ENCODE measurements at regions not wholly inside any gene's neighbourhood (a gene's known extent, or its start where the extent isn't known, plus 50 kb on each side); places are given as distances from the start of the nearest gene placed in this dataset.

GRCh38 chr14:81849714-81850113 is 316.1 kb upstream of the SEL1L start:
- no peak for DNase-seq

- no peak for DNase-seq
Observed at GRCh38 chr14:81855007-81855406, 321.4 kb upstream of the SEL1L start.

- no peak for DNase-seq
Observed at GRCh38 chr14:81859046-81859445, 325.4 kb upstream of the SEL1L start.

- no peak for DNase-seq
Observed at GRCh38 chr14:81868172-81868571, 334.5 kb upstream of the SEL1L start.

- DNase-seq: no peak
Observed at GRCh38 chr14:81871706-81872105, 338.1 kb upstream of the SEL1L start.

GRCh38 chr14:81884382-81884781 is 350.7 kb upstream of the SEL1L start:
- DNase-seq: no peak

GRCh38 chr14:81886588-81886987 is 352.9 kb upstream of the SEL1L start:
- no peak for DNase-seq

- no peak for DNase-seq
Observed at GRCh38 chr14:81889529-81889928, 355.9 kb upstream of the SEL1L start.

GRCh38 chr14:81890020-81890419 is 356.4 kb upstream of the SEL1L start:
- DNase-seq: no peak

- DNase-seq: no peak
Observed at GRCh38 chr14:81903477-81903876, 369.8 kb upstream of the SEL1L start.

- DNase-seq: no peak
Observed at GRCh38 chr14:81927070-81927469, 393.4 kb upstream of the SEL1L start.

- no peak for DNase-seq
Observed at GRCh38 chr14:81931828-81932227, 398.2 kb upstream of the SEL1L start.

GRCh38 chr14:81936348-81936747 is 402.7 kb upstream of the SEL1L start:
- no peak for DNase-seq

GRCh38 chr14:81936902-81937301 is 403.2 kb upstream of the SEL1L start:
- DNase-seq: no peak

- no peak for DNase-seq
Observed at GRCh38 chr14:81938341-81938740, 404.7 kb upstream of the SEL1L start.

GRCh38 chr14:81940651-81941050 is 407.0 kb upstream of the SEL1L start:
- no peak for DNase-seq

- DNase-seq: no peak
Observed at GRCh38 chr14:81942071-81942470, 408.4 kb upstream of the SEL1L start.

GRCh38 chr14:81946375-81946774 is 412.7 kb upstream of the SEL1L start:
- DNase-seq: no peak

GRCh38 chr14:81946834-81947798 is 413.5 kb upstream of the SEL1L start:
- no peak for DNase-seq

GRCh38 chr14:81952917-81953316 is 419.3 kb upstream of the SEL1L start:
- no peak for DNase-seq

- DNase-seq: no peak
Observed at GRCh38 chr14:81953419-81953818, 419.8 kb upstream of the SEL1L start.

GRCh38 chr14:81955123-81955522 is 421.5 kb upstream of the SEL1L start:
- DNase-seq: no peak

GRCh38 chr14:81960781-81961180 is 427.1 kb upstream of the SEL1L start:
- DNase-seq: no peak

- no peak for DNase-seq
Observed at GRCh38 chr14:81963846-81964245, 430.2 kb upstream of the SEL1L start.

GRCh38 chr14:81970307-81970706 is 436.7 kb upstream of the SEL1L start:
- DNase-seq: no peak

Data from activated CD4-positive, alpha-beta T cell treated with anti-CD3 and anti-CD28 coated beads for 4 hours (primary cell).